Fibroblast of the conjunctiva (primary cell): ENCODE measurements at regions not wholly inside any gene's neighbourhood (a gene's known extent, or its start where the extent isn't known, plus 50 kb on each side); places are given as distances from the start of the nearest gene placed in this dataset.

Source experiments
- DNase-seq: peaks from one replicate; pipeline ENCODE4 v3.0.0-alpha.2; 2010; ENCODE audit warnings: low read depth

DNA sequence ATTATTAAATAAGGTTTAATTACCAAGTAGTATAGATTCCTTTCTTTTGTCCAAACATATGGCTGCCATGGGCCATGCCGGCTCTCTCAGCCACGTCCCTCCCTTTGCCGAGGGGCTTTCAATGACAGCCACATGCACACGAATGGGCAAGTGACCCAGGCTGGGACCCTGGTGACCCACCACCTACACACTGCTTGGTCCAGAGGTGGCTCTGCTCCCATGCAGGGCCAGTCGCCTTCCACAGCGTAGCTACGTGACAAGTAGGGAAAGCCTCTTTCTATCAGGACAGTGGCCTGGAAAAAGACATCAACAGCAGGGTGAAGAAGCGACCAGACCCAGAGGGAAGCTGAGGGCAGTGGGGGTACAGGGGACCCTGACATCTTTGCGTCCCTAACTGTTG lies 152.8 kb upstream of the CST7 start:
- DNase-seq, result no peak

DNA sequence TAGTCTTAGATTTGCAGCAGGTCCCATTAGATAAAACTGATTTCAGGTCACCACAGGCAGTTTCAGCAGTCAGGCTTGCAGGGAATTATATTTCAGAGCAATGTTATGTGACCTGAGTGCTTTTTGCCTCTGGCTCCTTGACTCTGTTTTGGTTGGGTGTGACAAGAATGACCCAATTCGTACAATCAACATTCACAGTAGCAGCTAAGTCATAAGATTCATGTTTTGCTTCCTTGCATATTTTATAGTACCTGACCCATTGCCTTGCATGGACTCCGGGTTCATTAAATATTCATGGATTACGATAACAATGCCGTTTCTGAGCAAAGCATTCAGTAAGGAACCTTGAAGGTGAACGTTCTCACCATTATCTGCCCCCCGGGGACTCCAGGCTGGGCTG lies 152.0 kb upstream of the CST7 start:
- DNase-seq, result no peak

DNA sequence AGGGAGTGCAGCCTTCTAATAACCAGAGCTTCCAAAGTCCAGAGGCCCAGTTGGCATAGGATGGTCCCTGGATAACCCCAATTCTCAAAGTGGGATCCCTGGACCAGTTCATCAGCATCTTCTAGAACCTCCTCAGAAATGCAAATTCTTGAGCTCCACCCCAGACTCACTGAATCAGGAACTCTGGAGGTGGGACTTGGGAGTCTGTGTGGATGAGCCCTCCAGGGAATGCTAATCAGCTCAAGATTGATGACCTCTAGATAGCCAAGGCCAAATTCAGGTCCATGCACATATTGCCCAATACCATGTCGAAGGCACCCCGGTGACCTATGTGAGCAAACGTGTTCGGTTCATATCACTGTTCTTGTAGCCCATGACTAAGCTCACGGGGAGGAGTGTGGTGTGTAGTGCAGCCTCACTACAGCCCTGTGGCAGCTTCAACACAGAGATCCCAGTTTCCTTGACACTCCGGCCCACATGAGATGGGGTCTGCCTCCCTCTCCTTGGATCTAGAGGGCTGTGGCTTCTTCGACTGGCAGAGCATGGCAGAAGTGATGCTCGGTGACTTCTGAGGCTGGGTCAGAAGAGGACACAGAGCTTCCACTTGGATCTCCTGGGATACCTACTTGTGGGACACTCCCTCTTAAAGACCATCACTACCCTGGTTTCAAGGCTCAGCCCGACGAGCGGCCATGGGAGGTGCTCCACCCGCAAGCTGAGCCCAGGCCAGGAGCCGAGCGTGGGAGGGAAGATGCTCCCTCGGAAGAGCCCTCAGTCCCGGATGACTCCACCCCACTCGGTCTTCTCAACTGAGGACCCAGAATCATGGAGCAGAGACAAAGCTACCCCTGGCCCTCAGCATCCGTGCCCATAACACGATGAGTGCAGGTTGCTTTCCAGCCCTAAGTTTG lies 151.1 kb upstream of the CST7 start:
- DNase-seq, result no peak

DNA sequence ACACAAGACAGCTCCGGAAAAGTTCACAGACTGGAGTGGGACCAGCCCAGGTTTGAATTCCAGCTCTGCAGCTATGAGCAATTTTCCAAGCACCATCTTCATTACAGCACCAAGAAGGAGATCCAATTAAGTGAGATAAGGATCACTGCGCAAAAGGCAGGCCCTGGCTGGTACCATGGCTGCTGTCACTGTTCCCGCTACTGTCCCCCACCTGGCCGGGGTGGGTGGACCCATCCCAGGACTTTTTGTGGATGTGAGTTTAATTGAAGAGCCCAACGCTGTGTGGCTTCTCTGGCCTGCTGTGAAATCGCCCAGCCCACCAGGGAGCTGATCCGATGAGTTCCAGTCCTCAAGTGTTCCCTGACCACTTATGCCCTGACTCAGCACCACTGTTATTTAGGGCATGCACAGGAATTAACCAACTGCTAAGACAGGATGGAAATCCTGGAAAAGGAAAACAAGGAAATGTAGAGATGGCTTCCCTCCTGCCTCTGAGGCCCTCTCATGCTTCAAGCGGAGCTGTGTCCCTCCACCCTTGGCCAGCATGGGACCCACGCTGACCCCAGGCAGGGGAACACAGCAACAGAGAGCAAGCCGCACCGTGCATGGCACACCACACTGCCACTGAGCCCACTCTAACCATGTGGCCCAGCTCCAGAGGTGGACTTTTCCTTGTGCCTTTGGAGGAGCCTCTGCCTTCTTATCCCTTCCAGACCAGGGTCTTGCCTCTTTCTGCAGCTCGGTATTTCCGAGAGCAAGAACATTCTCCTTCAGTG lies 150.0 kb upstream of the CST7 start:
- DNase-seq, result no peak

DNA sequence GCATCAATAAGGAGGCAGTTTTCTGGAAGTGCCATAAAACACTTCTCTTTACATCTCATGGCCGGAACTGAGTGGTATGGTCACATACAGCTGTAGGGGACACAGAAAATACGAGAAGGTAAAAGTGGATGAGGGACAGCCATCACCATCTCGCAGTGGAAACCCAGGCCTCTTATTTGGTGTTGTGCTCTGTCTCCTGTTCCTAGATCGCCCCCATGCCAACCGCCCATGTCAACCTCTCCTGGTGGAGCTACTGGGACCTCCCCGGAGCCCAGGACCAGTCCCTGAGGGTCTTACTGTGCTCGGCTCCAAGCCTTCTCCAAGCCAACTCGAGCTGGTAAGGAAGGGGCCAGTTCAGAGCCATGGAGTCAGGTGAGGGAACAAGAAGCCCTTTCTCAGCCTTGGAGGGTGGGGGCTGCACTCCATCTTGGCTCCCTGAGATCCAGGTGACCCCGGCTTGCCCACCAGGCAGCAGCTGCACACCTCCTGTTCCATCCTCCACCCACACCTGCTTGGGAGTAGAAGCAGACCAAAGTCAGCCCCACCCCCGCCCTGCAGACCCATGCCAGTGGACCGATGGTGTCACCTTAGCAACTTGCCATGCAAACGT lies 149.0 kb upstream of the CST7 start:
- no peak for DNase-seq

DNA sequence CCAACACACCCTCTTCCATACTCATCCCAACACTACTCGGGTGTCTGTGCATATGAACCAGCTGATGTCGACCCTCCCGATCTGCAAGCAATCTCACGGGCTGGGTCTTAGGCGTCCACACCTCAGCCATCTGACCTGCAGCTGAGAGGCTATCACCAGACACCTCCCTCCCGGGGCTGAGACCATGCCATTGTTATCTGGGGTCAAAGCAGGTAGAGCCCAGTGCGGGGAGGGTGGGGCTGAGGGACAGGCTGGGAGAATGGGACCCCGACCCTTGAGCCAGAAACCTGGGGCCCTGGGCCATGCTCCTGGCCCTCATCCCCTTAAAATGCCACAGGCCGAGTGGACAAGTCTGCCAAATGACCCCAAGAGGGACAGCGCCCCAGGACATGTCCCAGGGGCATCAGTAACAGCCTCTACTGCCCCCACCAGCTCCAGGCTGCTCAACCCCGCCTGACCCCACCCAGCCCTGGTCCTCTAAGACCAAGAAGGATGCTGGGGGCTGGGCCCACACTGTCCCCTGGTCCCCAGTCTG lies 146.7 kb upstream of the CST7 start:
- no peak for DNase-seq

DNA sequence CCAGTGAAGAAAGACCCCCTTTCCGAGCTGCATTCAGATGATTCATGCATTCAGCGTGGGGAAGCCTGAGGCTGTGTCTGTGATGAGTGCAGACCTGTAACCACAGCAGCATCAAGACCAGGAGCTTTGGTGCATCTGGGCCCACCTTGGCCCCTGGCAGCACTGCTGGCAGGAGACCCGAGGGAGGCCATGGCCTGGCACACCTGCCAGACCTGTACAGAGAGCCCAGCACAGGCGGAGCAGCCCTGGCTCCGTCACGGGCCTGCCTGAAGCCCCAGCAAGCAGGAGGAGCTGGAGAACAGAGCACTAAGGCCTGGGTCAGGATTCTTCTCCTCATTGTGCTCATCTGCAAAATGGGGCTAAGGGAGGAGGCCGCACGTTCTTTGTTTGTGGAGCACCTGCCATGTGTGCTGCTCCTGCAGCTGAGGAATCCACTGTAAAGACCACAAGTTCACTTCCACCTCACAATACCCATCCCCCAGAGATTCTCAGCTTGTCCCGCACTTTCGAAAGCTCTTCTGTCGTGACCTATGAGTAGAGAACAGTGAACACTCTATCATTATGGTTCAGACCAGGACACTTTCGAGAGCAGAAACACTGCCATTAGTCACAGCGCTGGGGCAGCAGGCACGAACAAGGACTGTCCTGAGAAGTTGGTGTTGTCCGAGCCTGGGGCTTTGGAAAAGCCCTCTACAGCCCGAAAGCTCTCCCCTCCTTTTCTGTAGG lies 144.4 kb upstream of the CST7 start:
- DNase-seq, result no peak

DNA sequence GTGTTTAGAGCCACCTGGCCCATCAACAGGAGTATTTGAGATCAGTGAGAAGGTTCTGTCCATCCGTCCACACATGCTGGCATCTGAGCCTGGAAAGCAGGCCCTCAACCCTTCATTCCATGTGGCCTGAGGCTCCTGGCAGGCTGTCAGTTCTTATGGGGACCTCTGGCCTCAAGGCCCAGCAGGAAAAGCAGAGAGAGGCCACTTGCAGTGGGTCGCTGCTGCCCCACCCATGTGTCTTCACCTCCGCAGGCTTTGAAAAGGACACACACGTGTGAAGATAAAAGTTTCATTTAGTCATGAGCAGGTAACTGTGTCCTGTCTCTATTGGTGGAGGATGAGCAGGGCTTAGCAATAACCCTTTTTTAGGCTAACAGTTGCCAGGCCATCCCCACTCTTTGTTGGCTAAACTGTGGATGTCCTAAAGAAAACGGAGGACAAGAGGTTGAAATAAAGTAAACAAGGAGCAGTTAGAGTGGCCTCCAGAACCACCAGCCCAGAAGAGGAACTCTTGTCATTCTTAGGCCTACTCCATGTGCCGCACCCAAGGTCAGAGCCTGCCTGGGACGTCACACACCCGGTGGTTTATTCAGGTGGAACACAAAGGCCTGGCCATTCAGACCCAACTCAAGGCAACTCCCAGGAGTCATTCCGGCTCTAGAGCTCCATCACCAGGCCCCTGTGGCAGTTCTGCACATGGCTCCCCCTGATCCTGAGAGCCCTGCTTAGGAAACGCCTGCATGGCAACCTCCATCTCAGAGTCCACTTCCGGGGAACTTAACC lies 143.4 kb upstream of the CST7 start:
- DNase-seq, result no peak

DNA sequence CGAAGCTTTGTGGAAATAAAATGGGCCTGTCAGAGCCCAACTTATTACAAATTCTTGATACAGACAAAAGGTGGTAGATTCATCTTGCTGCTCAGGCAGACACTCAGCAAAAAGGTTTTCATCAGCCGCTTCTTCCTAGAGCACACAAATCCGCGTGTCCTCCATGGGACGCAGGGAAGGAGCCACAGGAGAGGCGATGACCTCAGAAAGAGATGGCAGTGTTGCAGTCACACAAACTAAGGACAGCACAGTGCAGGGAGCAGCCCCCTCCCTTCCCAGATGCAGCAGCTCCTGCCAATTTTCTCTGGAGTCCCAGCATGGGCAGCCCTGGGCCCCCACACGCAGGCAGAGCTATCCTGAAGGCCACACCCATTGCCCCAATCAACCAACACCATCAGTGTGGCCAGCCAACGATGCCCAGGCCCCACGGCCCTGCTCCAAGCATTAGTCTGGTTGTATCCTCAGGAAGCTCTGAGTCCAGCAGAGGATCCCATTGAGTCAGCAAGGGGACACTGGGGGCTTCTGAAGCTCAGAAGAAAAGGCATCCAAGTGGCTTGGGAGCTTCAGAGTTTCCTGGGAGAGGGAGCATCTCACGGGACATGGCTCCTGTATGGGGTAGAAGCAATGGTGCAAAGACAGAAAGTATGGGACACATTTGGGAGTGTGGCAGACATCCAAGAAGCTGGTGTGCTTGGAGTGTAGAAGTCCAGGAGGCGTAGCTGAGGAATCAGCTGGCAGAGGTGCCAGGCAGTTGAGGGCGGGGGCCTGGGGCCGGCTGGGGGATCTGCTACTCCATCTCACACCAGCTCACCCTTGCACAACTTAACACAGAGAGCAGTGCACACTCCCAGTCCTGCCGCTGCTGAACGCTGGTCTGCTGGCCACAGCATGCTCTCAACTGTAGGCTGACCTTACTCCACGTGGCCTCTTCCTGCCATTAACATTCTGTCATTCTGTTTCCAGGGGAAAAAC lies 142.1 kb upstream of the CST7 start:
- no peak for DNase-seq

DNA sequence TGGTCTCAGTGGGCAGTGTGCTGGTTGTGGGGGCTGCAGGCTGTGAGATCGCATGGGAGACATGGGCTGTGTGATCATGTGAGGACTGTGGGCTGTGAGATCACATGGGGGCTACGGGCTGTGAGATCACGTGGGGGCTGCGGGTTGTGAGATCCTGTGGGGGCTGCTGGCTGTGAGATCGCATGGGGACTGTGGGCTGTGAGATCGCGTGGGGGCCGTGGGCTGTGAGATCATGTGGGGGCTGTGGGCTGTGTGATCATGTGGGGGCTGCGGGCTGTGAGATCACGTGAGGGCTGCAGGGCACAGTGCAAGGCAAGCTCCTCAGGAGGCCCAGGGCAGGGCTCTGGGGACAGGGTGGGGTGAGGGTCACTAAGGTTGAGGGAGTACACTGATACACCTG lies 140.5 kb upstream of the CST7 start:
- DNase-seq, result no peak

DNA sequence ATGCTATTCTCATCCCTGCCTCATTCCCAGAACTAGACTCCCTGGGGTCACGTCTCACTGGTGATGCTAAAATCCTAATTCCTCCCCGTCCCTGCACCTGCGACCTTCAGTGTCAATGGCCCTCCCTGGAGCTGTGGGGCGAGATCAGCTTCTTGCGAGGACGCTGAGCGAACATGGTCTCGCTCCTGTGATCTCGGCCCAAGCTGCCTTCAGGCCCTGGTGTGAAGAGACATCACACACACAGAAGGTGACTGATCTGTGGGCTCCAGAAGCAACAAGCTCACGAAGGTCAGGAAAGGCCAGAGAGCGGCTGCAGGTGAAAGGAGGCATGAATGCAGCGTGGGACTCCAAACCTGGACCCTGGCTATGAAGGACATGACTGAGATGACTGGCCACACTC lies 139.5 kb upstream of the CST7 start:
- DNase-seq, result no peak

DNA sequence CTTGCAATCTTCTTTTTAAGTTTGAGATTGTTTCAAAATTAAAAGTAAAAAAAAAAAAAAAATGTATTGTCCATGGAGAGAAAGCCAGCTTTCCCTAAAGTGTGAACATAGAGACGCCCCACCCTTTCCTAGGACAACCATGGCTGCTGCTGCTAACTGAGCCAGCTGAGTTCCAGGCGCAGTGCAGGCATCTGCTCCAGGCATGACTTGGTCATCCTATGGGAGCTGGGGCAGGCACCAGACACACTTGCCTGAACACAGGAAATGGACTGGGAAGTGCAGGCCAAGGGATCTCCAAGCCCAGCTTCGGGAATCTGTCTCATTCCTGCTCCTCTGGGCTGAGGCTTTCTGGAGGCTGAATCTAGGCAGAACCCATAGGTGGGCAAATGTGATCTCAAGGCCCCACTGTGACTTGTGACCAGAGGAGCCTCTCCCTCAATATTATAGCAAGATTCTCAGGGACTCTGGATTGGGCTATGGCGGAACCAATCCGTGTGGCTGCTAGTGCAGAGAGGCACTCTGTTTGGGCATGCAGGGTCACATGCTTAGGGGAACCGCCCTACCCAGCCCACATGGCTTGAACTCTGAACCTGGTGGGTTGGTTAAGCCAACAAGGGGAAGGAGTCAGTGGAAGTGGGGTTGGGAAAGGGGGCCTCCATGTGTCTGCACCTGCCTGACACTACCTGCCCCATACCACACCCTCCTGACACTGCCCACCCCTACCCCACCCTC lies 138.2 kb upstream of the CST7 start:
- no peak for DNase-seq

DNA sequence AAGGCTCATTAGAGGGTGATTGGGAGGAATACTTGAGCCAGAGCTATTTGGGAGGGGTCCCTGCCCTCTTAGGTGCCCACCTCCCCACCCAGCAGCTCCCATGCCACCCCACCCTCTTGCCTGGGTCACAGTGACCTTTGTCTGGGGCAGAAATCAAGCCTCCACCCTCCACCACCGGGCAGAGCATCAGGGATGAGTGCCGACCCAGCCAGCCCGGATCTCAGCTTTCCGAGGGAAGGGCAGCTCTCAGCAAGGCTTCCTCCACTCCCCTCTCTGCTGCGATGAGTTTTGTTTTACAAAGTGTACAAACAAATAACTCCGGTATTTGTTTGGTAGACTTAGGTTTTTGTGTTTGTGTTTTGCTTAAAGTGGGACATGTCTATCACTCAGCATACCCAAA lies 136.7 kb upstream of the CST7 start:
- no peak for DNase-seq

DNA sequence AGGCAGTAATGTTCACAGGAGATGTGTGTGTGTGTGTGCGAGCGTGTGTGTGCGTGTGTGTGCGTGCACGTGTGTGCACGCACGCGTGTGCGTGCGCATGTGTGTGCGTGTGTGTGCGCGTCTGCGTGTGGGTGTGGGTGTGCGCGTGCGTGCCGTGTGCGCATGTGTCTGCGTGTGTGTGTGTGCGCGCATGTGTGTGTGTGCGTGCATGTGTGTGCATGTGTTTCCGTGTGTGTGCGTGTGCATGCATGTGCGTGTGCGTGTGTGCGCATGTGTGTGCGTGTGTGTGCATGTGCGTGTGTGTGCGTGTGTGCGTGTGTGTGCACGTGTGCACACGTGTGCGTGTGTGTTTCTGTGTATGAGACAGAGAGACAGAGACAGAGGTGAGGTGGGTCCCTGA lies 136.0 kb upstream of the CST7 start:
- DNase-seq, result no peak

DNA sequence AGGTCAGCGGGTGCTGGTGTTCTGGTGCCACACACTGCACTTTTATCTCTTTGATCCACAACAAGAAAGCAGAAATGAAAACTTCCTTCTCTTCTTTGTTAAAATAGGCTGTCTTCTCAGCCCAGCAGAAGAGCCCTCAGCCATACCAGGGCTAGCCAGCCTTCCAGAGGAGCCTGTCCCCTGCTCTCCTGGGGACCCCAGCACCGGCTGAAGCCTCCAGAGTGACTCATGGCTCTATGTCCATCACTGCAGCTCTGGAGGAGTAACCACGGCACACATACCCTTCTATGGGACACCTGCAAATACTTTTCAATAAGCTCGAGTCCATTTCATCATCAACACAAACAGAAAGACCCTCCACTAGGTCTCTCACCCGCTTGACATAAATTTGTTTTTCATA lies 135.6 kb upstream of the CST7 start:
- DNase-seq, result no peak

DNA sequence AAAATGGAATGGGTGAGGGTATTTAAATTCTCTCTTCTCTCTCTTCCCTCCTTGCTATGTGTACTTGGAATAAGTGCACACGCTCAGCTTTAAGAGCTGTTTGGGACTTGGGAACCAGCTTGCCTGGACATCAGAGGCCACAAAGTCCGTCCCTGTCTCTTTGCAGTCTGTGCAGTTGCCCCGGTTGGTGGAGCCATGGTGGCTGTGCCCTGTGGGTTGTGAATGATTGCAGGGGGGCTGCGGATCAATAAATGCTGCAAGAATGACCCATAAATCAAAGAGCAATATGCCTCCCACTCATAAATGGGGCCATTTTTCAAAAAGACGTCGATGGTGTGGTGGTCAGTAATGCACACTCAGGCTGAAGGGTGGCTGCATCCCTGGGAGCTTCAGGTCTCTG lies 135.1 kb upstream of the CST7 start:
- DNase-seq, result no peak

DNA sequence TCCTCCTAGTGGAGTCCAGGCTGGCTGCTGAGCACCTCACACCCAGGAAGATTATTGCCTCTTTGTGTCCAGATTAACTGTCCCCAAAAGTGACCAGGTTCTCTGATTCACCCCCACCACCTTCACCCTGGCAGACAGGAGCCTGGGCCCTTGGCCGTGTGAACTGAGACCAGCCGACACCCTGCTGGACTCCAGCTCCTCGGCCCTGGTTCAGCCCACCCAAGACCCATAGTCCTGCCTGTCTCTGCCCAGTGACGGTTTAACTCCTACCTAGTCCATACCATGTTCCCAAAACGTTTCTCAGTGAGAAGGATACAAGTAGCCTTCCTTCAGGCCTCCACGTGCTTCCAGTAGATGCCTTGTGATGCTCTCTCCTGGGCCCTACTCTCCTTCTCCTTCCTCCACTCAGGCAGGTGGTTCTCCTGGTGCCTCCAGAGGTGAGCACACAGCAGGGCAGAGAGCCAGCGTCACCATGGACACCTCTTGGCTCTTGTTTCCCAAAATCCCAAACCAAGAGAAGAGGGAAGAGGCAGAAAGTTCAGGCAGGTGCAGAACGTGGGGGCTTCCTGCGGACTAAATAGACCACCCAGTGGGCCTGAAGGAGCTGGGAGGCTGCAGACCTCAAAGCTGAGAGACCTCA lies 134.4 kb upstream of the CST7 start:
- no peak for DNase-seq

DNA sequence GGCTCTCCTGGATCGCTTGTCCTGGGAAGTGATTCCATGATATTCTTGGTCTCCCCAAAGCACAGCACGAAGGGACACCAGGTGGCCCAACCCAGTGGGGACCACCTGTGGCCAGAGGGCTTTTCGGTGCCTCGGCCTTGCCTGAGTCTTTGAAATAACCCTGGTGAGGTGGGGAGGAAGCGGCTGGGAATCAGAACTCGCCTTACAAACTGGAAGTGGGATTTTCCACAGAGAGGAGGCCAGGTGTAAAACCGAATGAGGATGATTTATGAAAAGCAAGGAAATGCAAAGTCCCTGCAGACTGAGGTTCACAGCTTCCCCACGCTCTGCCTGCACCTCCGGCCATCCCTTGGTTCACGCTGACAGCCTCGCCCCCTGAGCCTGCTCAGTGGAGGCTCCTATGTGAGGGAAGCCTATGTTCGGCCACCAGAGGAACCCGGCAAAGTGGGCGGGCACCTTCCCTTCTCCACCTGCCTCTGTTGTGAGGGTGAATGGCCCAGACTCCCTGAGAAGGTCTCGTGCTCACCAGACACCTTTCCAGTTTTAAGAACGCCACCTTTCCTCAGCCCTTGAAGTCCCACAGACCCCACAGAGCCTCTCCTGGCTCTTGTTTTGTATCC lies 133.8 kb upstream of the CST7 start:
- DNase-seq, result no peak
